Transverse colon (tissue), 3 donors: ENCODE measurements at regions not wholly inside any gene's neighbourhood (a gene's known extent, or its start where the extent isn't known, plus 50 kb on each side); places are given as distances from the start of the nearest gene placed in this dataset.

Experiments used
- EP300 ChIP-seq: sonication (generic); formaldehyde crosslinking; IDR thresholded peaks from one replicate; pipeline ENCODE4 v1.6.1; 2017; ENCODE audit warnings: antibody characterized with exemption, low read depth
- POLR2AphosphoS5 ChIP-seq, 3 donors: sonication (generic); formaldehyde crosslinking; IDR thresholded peaks; one replicate each; pipeline ENCODE4 v1.6.1; 2016; ENCODE audit warnings: antibody characterized with exemption in 3 of 3

GRCh38 chr9:30036558-30036957, 2347.9 kb upstream of the ACO1 start:
- no peak for TF ChIP-seq POLR2AphosphoS5 (IDR thresholded peaks at IDR 0.05)
- TF ChIP-seq EP300: no peak
